ENCODE measurements at regions not wholly inside any gene's neighbourhood (a gene's known extent, or its start where the extent isn't known, plus 50 kb on each side); places are given as distances from the start of the nearest gene placed in this dataset.

- Histone ChIP-seq H3K4me3 (no peak overlapping the region), H3K36me3 (replicated peaks) (no peaks in the 10 kb centered on the region), H3K9me3 (no peaks in the 10 kb centered on the region), H3K27me3 (ENCODE audit: low read depth) (no peaks in the 10 kb centered on the region), H3K4me1 (no peaks in the 10 kb centered on the region)
- in situ Hi-C loops (cut with MboI; ENCODE audit: low sequenced_read_pairs), result no loop called here
- no peak for DNase-seq (ENCODE audit: low spot score in 2 of 2)
These were observed 255.7 kb upstream of the AR start for GRCh38 chrX:67288156-67288555.

DNA sequence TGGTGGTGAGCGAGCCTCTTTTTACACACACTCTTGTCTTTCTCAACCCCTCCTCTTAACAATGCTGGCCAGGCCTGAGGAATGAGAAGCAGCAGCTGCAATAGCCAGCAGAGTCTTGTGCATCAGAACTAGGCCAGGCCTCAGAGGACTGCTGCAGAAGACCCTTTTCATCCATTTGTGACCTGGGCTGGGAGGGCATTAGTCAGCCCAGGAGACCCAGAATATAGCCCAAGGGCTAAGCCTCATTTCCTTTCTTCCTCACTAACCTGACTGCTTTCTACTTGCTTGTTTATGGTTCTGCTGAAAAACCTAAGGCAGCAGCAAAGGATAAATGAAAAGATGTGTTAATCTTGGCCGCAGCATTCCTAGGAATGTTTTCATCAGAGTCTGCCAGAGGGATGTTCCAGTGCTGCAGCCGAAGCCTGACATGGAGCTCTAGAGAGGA is 254.7 kb upstream of the AR start:
- no peak for DNase-seq (ENCODE audit: low spot score in 2 of 2)
- Histone ChIP-seq H3K9me3 (no peaks in the 10 kb centered on the region), H3K27me3 (ENCODE audit: low read depth) (no peaks in the 10 kb centered on the region), H3K4me1 (no peaks in the 10 kb centered on the region), H3K36me3 (replicated peaks) (no peaks in the 10 kb centered on the region), H3K4me3 (no peak overlapping the region)
- in situ Hi-C loops (cut with MboI; ENCODE audit: low sequenced_read_pairs), result no loop called here

DNA sequence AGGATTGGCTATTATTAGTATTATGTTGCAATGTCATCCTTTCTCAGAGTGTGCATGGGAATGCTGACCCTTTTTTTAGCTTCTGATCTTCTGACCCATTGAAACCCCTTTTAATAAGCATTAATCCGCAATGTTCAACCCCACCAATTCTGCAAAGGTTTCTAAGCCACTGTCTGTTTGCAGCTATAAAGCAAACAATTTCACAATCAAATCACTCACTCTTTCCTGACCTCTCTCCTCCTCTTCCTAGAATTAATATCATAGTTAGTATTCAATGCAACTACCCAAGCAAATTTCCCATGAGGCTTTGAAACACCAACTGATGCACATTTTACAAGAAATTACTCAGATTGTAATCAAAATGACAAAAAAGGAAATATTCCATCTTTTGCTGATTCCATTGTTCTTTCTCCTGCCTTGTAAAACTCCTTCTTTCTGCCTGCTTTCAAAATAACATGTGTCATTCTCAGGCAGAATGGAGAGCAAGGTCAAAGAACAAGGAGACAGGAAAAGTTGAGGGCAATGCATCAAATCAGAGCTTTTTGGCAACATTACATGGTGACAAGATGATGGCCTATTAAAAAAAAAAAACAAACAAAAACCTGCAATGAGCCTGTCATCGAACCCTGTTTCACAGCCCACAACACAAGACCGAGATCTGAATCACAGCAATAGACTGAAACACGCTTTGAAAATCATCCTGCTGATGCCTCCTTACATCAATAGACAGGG is 253.2 kb upstream of the AR start:
- H3K4me1 ChIP-seq, result no peaks in the 10 kb centered on the region
- H3K4me3 ChIP-seq, result no peak overlapping the region
- H3K27me3 ChIP-seq (ENCODE audit: low read depth), result no peaks in the 10 kb centered on the region
- peak in 1 of 2 experiments; percentile 11 for DNase-seq (ENCODE audit: low spot score in 2 of 2)
- H3K9me3 ChIP-seq, result no peaks in the 10 kb centered on the region
- H3K36me3 ChIP-seq (replicated peaks), result no peaks in the 10 kb centered on the region
- in situ Hi-C loops (cut with MboI; ENCODE audit: low sequenced_read_pairs), result no loop called here

- Histone ChIP-seq H3K9me3 (no peaks in the 10 kb centered on the region), H3K36me3 (replicated peaks) (no peaks in the 10 kb centered on the region), H3K4me3 (no peak overlapping the region), H3K4me1 (peaks cover 7% of the 10 kb centered on the region; the same call in 1 of the 2 replicates), H3K27me3 (ENCODE audit: low read depth) (no peaks in the 10 kb centered on the region)
- in situ Hi-C loops (cut with MboI; ENCODE audit: low sequenced_read_pairs), result no loop called here
- DNase-seq (ENCODE audit: low spot score in 2 of 2), result no peak
These were observed 247.9 kb upstream of the AR start for GRCh38 chrX:67295924-67296323.

- in situ Hi-C loops (cut with MboI; ENCODE audit: low sequenced_read_pairs), result no loop called here
- H3K27me3 ChIP-seq (ENCODE audit: low read depth), result no peaks in the 10 kb centered on the region
- no peak for DNase-seq (ENCODE audit: low spot score in 2 of 2)
These were observed 247.4 kb upstream of the AR start for GRCh38 chrX:67296395-67296794.

DNA sequence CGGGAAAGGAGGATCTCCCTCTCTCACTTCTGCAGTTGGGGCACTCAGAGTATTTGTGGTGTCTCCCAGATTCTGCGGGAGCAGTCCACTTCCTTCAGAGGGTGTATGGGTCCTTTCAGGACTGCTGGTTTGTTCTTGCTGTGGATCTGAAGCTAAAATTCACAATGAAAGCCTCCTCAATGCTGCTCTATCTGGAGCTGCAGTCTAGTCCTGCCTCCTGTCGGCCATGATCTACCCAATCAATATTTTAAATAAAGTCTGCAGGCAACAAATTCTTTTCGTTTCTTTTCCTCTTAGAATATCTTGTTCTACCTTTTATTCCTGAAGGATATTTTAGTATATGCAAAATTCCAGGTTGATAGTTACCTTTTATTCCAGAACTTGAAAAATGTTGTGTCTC is 226.1 kb upstream of the AR start:
- Histone ChIP-seq H3K9me3 (no peaks in the 10 kb centered on the region), H3K27me3 (ENCODE audit: low read depth) (no peaks in the 10 kb centered on the region), H3K36me3 (replicated peaks) (no peaks in the 10 kb centered on the region), H3K4me3 (no peak overlapping the region), H3K4me1 (no peaks in the 10 kb centered on the region)
- in situ Hi-C loops (cut with MboI; ENCODE audit: low sequenced_read_pairs), result no loop called here
- DNase-seq (ENCODE audit: low spot score in 2 of 2), result no peak

More at GRCh38 chrX:67296395-67296794, 247.4 kb upstream of the AR start:
- H3K36me3 ChIP-seq (replicated peaks), result no peaks in the 10 kb centered on the region
- no peak overlapping the region for H3K4me3 ChIP-seq
- no peaks in the 10 kb centered on the region for H3K9me3 ChIP-seq
- peaks cover 7% of the 10 kb centered on the region; the same call in 1 of the 2 replicates for H3K4me1 ChIP-seq

DNA sequence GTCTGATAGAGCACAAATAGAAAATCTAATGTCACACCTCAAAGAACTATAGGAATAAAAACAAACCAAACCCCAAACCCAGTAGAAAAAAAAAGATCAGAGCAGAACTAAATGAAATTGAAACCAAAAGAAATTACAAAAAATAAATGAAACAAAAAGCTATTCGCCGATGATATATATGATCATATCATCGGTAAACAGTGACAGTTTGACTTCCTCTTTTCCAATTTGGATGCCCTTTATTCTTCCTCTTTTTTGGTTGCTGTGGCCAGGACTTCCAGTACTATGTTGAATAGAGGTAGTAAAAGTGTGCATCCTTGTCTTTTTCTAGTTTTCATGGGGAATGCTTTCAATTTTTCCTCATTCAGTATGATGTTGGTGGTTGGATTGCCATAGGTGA is 215.3 kb upstream of the AR start:
- no peak for DNase-seq (ENCODE audit: low spot score in 2 of 2)
- Histone ChIP-seq H3K4me1 (no peaks in the 10 kb centered on the region), H3K27me3 (ENCODE audit: low read depth) (no peaks in the 10 kb centered on the region), H3K9me3 (no peaks in the 10 kb centered on the region), H3K4me3 (no peak overlapping the region), H3K36me3 (replicated peaks) (no peaks in the 10 kb centered on the region)
- in situ Hi-C loops (cut with MboI; ENCODE audit: low sequenced_read_pairs), result no loop called here

DNA sequence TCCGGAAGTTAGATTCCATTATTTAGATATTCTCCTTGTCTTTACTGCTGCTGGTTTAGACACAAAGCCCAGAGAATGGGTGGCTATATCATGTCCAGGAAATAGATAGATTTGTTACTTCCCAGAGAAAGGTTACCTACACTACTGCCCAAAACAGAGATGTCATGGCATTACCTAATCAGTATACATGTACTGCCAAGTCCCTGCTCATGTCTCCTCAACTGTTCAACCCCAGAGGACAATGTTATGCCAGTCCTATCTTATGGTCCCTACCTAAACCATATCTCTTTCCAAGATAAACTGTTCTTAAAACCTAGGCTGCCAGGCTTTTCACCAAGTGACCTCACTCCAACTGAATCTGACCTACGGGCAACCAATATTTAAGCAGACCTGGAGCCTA is 209.5 kb upstream of the AR start:
- Histone ChIP-seq H3K9me3 (no peaks in the 10 kb centered on the region), H3K4me1 (no peaks in the 10 kb centered on the region), H3K36me3 (replicated peaks) (no peaks in the 10 kb centered on the region), H3K27me3 (ENCODE audit: low read depth) (no peaks in the 10 kb centered on the region), H3K4me3 (no peak overlapping the region)
- DNase-seq (ENCODE audit: low spot score in 2 of 2), result no peak
- in situ Hi-C loops (cut with MboI; ENCODE audit: low sequenced_read_pairs), result no loop called here

DNA sequence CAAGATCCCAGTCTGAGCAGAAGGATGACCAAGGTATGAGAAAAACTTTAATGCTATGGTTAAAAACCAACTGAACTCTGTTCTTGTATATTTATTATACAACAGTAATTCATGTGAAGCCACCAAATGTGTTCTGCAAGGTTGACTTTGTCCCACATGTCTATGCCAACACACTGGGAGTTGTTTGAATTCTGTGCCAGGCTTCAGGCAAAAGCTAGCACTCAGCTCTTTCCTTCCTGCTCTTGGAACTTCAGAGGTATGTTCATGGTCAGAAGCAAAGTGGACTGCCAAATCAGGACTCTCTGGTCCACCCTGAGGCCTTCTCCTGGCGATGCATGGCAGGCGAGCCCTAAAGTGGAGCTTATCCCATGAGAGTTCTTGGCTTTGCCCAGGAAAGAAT is 205.6 kb upstream of the AR start:
- DNase-seq (ENCODE audit: low spot score in 2 of 2), result no peak
- H3K36me3 ChIP-seq (replicated peaks), result no peaks in the 10 kb centered on the region
- H3K9me3 ChIP-seq, result no peaks in the 10 kb centered on the region
- H3K4me3 ChIP-seq, result no peak overlapping the region
- in situ Hi-C loops (cut with MboI; ENCODE audit: low sequenced_read_pairs), result no loop called here
- H3K27me3 ChIP-seq (ENCODE audit: low read depth), result no peaks in the 10 kb centered on the region
- no peaks in the 10 kb centered on the region for H3K4me1 ChIP-seq

DNA sequence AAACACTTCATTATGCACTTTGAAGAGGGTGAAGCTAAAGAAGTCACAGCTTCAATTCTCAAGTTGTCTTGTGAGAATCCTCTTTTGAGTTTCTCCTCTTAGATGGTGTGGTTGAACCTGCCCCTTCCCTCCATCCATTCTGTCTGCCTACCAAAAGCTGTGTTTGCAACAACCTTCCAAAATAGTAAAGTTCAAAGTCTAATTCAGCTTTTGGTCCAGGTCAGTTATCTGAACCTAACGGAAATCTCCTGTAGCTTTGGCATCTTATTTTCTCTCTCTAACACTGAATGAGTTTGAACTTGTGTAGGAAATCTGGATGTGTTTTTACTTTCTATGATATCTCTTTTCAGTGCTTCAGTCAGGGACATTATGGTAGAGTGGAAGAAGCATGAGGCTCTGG is 201.7 kb upstream of the AR start:
- no peaks in the 10 kb centered on the region for H3K27me3 ChIP-seq (ENCODE audit: low read depth)
- in situ Hi-C loops (cut with MboI; ENCODE audit: low sequenced_read_pairs), result no loop called here
- no peak for DNase-seq (ENCODE audit: low spot score in 2 of 2)
- no peak overlapping the region for H3K4me3 ChIP-seq
- H3K9me3 ChIP-seq, result no peaks in the 10 kb centered on the region
- H3K4me1 ChIP-seq, result no peaks in the 10 kb centered on the region
- no peaks in the 10 kb centered on the region for H3K36me3 ChIP-seq (replicated peaks)

DNA sequence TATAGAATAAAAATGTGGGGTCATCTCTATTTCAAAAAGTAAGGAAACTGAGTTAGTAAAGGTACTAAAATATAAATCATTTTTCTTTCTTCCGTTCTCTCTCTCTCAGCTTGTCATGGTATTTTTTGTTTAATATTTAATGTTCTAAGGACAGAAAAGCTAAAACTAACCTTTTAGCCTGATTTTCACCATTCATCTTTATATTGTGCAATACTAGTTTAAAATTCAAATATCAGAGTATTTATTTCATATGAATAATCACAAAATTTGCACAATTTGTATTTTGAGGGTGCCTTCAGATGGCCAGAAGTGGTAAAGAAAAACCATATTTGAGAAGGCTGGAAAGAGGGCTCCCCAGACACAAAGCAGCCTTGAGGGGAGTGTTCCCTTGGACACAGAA is 197.6 kb upstream of the AR start:
- H3K36me3 ChIP-seq (replicated peaks), result no peaks in the 10 kb centered on the region
- no peaks in the 10 kb centered on the region for H3K4me1 ChIP-seq
- H3K9me3 ChIP-seq, result no peaks in the 10 kb centered on the region
- DNase-seq (ENCODE audit: low spot score in 2 of 2), result no peak
- no peak overlapping the region for H3K4me3 ChIP-seq
- H3K27me3 ChIP-seq (ENCODE audit: low read depth), result no peaks in the 10 kb centered on the region
- in situ Hi-C loops (cut with MboI; ENCODE audit: low sequenced_read_pairs), result no loop called here

DNA sequence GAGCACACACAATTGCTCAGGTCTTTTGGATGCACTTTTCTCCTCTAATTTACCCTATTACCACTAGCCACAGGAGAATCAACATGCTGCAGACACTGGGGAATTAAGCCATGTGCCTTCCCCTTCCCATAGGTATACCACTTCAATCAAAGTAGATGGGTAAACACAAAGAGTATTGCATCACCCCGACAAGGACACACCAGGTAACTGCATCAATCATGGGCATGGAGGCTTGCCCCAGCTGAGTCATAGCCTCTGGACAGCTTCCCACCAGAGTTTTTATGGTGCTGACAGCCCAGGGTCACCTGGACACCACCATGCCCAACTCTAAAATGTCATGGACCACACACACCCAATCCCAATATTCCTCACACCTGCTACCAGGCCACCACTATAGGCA is 197.2 kb upstream of the AR start:
- Histone ChIP-seq H3K4me3 (no peak overlapping the region), H3K27me3 (ENCODE audit: low read depth) (no peaks in the 10 kb centered on the region), H3K36me3 (replicated peaks) (no peaks in the 10 kb centered on the region), H3K9me3 (no peaks in the 10 kb centered on the region), H3K4me1 (no peaks in the 10 kb centered on the region)
- DNase-seq (ENCODE audit: low spot score in 2 of 2), result no peak
- in situ Hi-C loops (cut with MboI; ENCODE audit: low sequenced_read_pairs), result no loop called here

GRCh38 chrX:67347145-67347544 is 196.7 kb upstream of the AR start:
- no peaks in the 10 kb centered on the region for H3K36me3 ChIP-seq (replicated peaks)
- H3K4me1 ChIP-seq, result no peaks in the 10 kb centered on the region
- no peaks in the 10 kb centered on the region for H3K27me3 ChIP-seq (ENCODE audit: low read depth)
- no peak overlapping the region for H3K4me3 ChIP-seq
- no peaks in the 10 kb centered on the region for H3K9me3 ChIP-seq
- no peak for DNase-seq (ENCODE audit: low spot score in 2 of 2)
- in situ Hi-C loops (cut with MboI; ENCODE audit: low sequenced_read_pairs), result no loop called here

- H3K4me3 ChIP-seq, result no peak overlapping the region
- H3K27me3 ChIP-seq (ENCODE audit: low read depth), result no peaks in the 10 kb centered on the region
- no peaks in the 10 kb centered on the region for H3K36me3 ChIP-seq (replicated peaks)
- DNase-seq (ENCODE audit: low spot score in 2 of 2), result no peak
- H3K9me3 ChIP-seq, result no peaks in the 10 kb centered on the region
- no peaks in the 10 kb centered on the region for H3K4me1 ChIP-seq
- in situ Hi-C loops (cut with MboI; ENCODE audit: low sequenced_read_pairs), result no loop called here
These were observed 192.4 kb upstream of the AR start for GRCh38 chrX:67351411-67351810.
